SK-N-SH treated with all-trans-retinoic acid at 6 μM for 48 hours (cell line): ENCODE measurements at regions not wholly inside any gene's neighbourhood (a gene's known extent, or its start where the extent isn't known, plus 50 kb on each side); places are given as distances from the start of the nearest gene placed in this dataset.

Experiments
- ATAC-seq: fragments of 200-7000 bp; cut with Tn5 transposase; 3 replicates; pipeline ENCODE4 v1.9.1; 2020; ENCODE audit warnings: mild to moderate bottlenecking, moderate library complexity
- ARNTL ChIP-seq: fragments of 450-650 bp; formaldehyde crosslinking; IDR thresholded peaks from 2 replicates; pipeline ENCODE4 v1.5.0; 2020; ENCODE audit warnings: low read depth, mild to moderate bottlenecking, moderate library complexity, borderline replicate concordance
- BACH2 ChIP-seq: fragments of 250-450 bp; sonication (Bioruptor Pico); IDR thresholded peaks from 2 replicates; pipeline ENCODE4 v1.9.0; 2021; ENCODE audit warnings: mild to moderate bottlenecking, borderline replicate concordance
- ESRRG ChIP-seq: fragments of 250-450 bp; sonication (Bioruptor Pico); IDR thresholded peaks from 2 replicates; pipeline ENCODE4 v1.6.1; 2021; ENCODE audit warnings: mild to moderate bottlenecking
- GLIS3 ChIP-seq: fragments of 250-450 bp; sonication (Bioruptor Pico); IDR thresholded peaks from 2 replicates; pipeline ENCODE4 v1.5.0; 2020; ENCODE audit warnings: mild to moderate bottlenecking, moderate library complexity
- ISL1 ChIP-seq: fragments of 250-450 bp; sonication (Bioruptor Pico); IDR thresholded peaks from 2 replicates; pipeline ENCODE4 v2.1.2; 2022; ENCODE audit warnings: mild to moderate bottlenecking, moderate library complexity
- OSR1 ChIP-seq: fragments of 250-450 bp; sonication (Bioruptor Pico); IDR thresholded peaks from 2 replicates; pipeline ENCODE4 v1.8.0; 2022; ENCODE audit warnings: moderate library complexity, mild to moderate bottlenecking, inconsistent platforms
- POU6F1 ChIP-seq: fragments of 250-450 bp; sonication (Bioruptor Pico); IDR thresholded peaks from 2 replicates; pipeline ENCODE4 v1.8.0; 2021; ENCODE audit warnings: low read depth, mild to moderate bottlenecking, moderate library complexity, borderline replicate concordance
- PPARA ChIP-seq: fragments of 250-450 bp; sonication (Bioruptor Pico); IDR thresholded peaks from 2 replicates; pipeline ENCODE4 v1.5.0; 2020; ENCODE audit warnings: mild to moderate bottlenecking, borderline replicate concordance
- RARB ChIP-seq: fragments of 250-450 bp; sonication (Bioruptor Pico); IDR thresholded peaks from 2 replicates; pipeline ENCODE4 v1.8.0; 2021; ENCODE audit warnings: mild to moderate bottlenecking, moderate library complexity
- SNAI2 ChIP-seq: fragments of 250-450 bp; sonication (Bioruptor Pico); IDR thresholded peaks from 2 replicates; pipeline ENCODE4 v1.5.0; 2020; ENCODE audit warnings: mild to moderate bottlenecking, moderate library complexity
- TCF4 ChIP-seq: fragments of 250-450 bp; sonication (Bioruptor Pico); IDR thresholded peaks from 2 replicates; pipeline ENCODE4 v1.8.0; 2021; ENCODE audit warnings: mild to moderate bottlenecking, moderate library complexity, borderline replicate concordance
- TOX ChIP-seq: fragments of 250-450 bp; sonication (Bioruptor Pico); IDR thresholded peaks from 2 replicates; pipeline ENCODE4 v1.8.0; 2021; ENCODE audit warnings: mild to moderate bottlenecking, moderate library complexity, borderline replicate concordance
- ZC3H10 ChIP-seq: fragments of 250-450 bp; sonication (Bioruptor Pico); IDR thresholded peaks from 2 replicates; pipeline ENCODE4 v1.5.1; 2021; ENCODE audit warnings: mild to moderate bottlenecking, moderate library complexity
- ZFP30 ChIP-seq: fragments of 450-650 bp; formaldehyde crosslinking; IDR thresholded peaks from 2 replicates; pipeline ENCODE4 v1.5.0; 2022; ENCODE audit warnings: mild to moderate bottlenecking, moderate library complexity
- ZNF565 ChIP-seq: fragments of 450-650 bp; formaldehyde crosslinking; conservative IDR thresholded peaks from 2 replicates; pipeline ENCODE4 v1.5.0; 2020; ENCODE audit warnings: low read depth, mild to moderate bottlenecking, moderate library complexity
- ZNF70 ChIP-seq: fragments of 450-650 bp; formaldehyde crosslinking; IDR thresholded peaks from 2 replicates; pipeline ENCODE4 v1.5.0; 2020; ENCODE audit warnings: mild to moderate bottlenecking, moderate library complexity
- ZNF8 ChIP-seq: fragments of 450-650 bp; formaldehyde crosslinking; IDR thresholded peaks from 2 replicates; pipeline ENCODE4 v1.5.0; 2020; ENCODE audit warnings: mild to moderate bottlenecking, moderate library complexity
- TF ChIP-seq, protein P1 (sequence below): fragments of 250-450 bp; sonication (Bioruptor Pico); IDR thresholded peaks from 2 replicates; pipeline ENCODE4 v1.8.0; 2020; ENCODE audit warnings: mild to moderate bottlenecking, moderate library complexity, borderline replicate concordance
- TF ChIP-seq, protein P2 (sequence below): fragments of 250-450 bp; sonication (Bioruptor Pico); IDR thresholded peaks from 2 replicates; pipeline ENCODE4 v1.5.0; 2020; ENCODE audit warnings: mild to moderate bottlenecking, moderate library complexity
- TF ChIP-seq, protein P3 (sequence below): fragments of 250-450 bp; sonication (Bioruptor Pico); IDR thresholded peaks from 2 replicates; pipeline ENCODE4 v1.5.1; 2021; ENCODE audit warnings: mild to moderate bottlenecking, moderate library complexity
- TF ChIP-seq, protein P4 (sequence below): fragments of 250-450 bp; sonication (Bioruptor Pico); IDR thresholded peaks from 2 replicates; pipeline ENCODE4 v1.5.1; 2020; ENCODE audit warnings: low read depth, mild to moderate bottlenecking, moderate library complexity

- no peak for ATAC-seq
- TF ChIP-seq, protein P1, sequence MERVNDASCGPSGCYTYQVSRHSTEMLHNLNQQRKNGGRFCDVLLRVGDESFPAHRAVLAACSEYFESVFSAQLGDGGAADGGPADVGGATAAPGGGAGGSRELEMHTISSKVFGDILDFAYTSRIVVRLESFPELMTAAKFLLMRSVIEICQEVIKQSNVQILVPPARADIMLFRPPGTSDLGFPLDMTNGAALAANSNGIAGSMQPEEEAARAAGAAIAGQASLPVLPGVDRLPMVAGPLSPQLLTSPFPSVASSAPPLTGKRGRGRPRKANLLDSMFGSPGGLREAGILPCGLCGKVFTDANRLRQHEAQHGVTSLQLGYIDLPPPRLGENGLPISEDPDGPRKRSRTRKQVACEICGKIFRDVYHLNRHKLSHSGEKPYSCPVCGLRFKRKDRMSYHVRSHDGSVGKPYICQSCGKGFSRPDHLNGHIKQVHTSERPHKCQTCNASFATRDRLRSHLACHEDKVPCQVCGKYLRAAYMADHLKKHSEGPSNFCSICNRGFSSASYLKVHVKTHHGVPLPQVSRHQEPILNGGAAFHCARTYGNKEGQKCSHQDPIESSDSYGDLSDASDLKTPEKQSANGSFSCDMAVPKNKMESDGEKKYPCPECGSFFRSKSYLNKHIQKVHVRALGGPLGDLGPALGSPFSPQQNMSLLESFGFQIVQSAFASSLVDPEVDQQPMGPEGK (CRISPR knock-in tag), result no peak
- TF ChIP-seq GLIS3 (CRISPR knock-in tag) (no peak), ARNTL (CRISPR knock-in tag) (no peak), ZNF8 (CRISPR knock-in tag) (no peak), TCF4 (CRISPR knock-in tag) (no peak), OSR1 (CRISPR knock-in tag) (no peak), TOX (CRISPR knock-in tag) (no peak), ISL1 (CRISPR knock-in tag) (no peak), RARB (CRISPR knock-in tag) (no peak), ZNF70 (CRISPR knock-in tag) (no peak), BACH2 (no peak), ZC3H10 (CRISPR knock-in tag) (no peak), SNAI2 (no peak), ESRRG (CRISPR knock-in tag) (no peak)
- TF ChIP-seq, protein P2, sequence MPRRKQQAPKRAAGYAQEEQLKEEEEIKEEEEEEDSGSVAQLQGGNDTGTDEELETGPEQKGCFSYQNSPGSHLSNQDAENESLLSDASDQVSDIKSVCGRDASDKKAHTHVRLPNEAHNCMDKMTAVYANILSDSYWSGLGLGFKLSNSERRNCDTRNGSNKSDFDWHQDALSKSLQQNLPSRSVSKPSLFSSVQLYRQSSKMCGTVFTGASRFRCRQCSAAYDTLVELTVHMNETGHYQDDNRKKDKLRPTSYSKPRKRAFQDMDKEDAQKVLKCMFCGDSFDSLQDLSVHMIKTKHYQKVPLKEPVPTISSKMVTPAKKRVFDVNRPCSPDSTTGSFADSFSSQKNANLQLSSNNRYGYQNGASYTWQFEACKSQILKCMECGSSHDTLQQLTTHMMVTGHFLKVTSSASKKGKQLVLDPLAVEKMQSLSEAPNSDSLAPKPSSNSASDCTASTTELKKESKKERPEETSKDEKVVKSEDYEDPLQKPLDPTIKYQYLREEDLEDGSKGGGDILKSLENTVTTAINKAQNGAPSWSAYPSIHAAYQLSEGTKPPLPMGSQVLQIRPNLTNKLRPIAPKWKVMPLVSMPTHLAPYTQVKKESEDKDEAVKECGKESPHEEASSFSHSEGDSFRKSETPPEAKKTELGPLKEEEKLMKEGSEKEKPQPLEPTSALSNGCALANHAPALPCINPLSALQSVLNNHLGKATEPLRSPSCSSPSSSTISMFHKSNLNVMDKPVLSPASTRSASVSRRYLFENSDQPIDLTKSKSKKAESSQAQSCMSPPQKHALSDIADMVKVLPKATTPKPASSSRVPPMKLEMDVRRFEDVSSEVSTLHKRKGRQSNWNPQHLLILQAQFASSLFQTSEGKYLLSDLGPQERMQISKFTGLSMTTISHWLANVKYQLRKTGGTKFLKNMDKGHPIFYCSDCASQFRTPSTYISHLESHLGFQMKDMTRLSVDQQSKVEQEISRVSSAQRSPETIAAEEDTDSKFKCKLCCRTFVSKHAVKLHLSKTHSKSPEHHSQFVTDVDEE (CRISPR knock-in tag), result no peak
- TF ChIP-seq, protein P3, sequence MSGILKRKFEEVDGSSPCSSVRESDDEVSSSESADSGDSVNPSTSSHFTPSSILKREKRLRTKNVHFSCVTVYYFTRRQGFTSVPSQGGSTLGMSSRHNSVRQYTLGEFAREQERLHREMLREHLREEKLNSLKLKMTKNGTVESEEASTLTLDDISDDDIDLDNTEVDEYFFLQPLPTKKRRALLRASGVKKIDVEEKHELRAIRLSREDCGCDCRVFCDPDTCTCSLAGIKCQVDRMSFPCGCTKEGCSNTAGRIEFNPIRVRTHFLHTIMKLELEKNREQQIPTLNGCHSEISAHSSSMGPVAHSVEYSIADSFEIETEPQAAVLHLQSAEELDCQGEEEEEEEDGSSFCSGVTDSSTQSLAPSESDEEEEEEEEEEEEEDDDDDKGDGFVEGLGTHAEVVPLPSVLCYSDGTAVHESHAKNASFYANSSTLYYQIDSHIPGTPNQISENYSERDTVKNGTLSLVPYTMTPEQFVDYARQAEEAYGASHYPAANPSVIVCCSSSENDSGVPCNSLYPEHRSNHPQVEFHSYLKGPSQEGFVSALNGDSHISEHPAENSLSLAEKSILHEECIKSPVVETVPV, result no peak
- TF ChIP-seq, protein P4, sequence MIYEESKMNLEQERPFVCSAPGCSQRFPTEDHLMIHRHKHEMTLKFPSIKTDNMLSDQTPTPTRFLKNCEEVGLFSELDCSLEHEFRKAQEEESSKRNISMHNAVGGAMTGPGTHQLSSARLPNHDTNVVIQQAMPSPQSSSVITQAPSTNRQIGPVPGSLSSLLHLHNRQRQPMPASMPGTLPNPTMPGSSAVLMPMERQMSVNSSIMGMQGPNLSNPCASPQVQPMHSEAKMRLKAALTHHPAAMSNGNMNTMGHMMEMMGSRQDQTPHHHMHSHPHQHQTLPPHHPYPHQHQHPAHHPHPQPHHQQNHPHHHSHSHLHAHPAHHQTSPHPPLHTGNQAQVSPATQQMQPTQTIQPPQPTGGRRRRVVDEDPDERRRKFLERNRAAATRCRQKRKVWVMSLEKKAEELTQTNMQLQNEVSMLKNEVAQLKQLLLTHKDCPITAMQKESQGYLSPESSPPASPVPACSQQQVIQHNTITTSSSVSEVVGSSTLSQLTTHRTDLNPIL (CRISPR knock-in tag), result no peak
- TF ChIP-seq, all 23 proteins: peak for 0
Measured at GRCh38 chr2:82539280-82539621, 1919.8 kb downstream of the SUCLG1 start.

- no peak for ATAC-seq
Measured at GRCh38 chr2:82538590-82539279, 1920.3 kb downstream of the SUCLG1 start.

More at GRCh38 chr2:82538590-82539279, 1920.3 kb downstream of the SUCLG1 start:
- no peak for TF ChIP-seq GLIS3 (CRISPR knock-in tag)
- TF ChIP-seq, protein P4 (CRISPR knock-in tag), result no peak
- TF ChIP-seq PPARA (CRISPR knock-in tag), result no peak
- no peak for TF ChIP-seq ZFP30
- no peak for TF ChIP-seq POU6F1
- no peak for TF ChIP-seq RARB (CRISPR knock-in tag)
- no peak for TF ChIP-seq ZNF8 (CRISPR knock-in tag)
- TF ChIP-seq SNAI2, result no peak
- no peak for TF ChIP-seq ARNTL (CRISPR knock-in tag)
- no peak for TF ChIP-seq TOX (CRISPR knock-in tag)
- TF ChIP-seq, protein P1 (CRISPR knock-in tag), result no peak
- TF ChIP-seq, protein P2 (CRISPR knock-in tag), result no peak
- TF ChIP-seq TCF4 (CRISPR knock-in tag), result no peak
- no peak for TF ChIP-seq ZNF70 (CRISPR knock-in tag)
- no peak for TF ChIP-seq BACH2
- TF ChIP-seq ZNF565 (CRISPR knock-in tag), result no peak
